Neural progenitor cell (in vitro differentiated cells): ENCODE measurements at regions not wholly inside any gene's neighbourhood (a gene's known extent, or its start where the extent isn't known, plus 50 kb on each side); places are given as distances from the start of the nearest gene placed in this dataset.

Experiments
- CTCF ChIP-seq: fragments of 200-600 bp; sonication (generic); IDR thresholded peaks from 2 replicates; pipeline ENCODE4 v1.5.1; 2017; ENCODE audit warnings: antibody characterized with exemption, mild to moderate bottlenecking
- EZH2 ChIP-seq: fragments of 200-600 bp; sonication (generic); IDR thresholded peaks from 2 replicates; pipeline ENCODE4 v1.6.1; 2017; ENCODE audit warnings: antibody characterized with exemption, mild to moderate bottlenecking, moderate library complexity

GRCh38 chr4:10837151-10837550 is 152.6 kb upstream of the CLNK start:
- TF ChIP-seq EZH2 (no peak), CTCF (no peak)
